Transverse colon (tissue), 4 donors: ENCODE measurements at regions not wholly inside any gene's neighbourhood (a gene's known extent, or its start where the extent isn't known, plus 50 kb on each side); places are given as distances from the start of the nearest gene placed in this dataset.
A peak's percentile ranks its signal among the peaks of the same experiment; 100 is the strongest.

Experiments
- DNase-seq: peaks from one replicate; pipeline ENCODE4 v3.0.0-alpha.2; 2019
- H3K27ac ChIP-seq, 4 donors: fragments of 200-600 bp; sonication (generic); 2 replicates each; pipeline ENCODE4 v1.5.1; 2016 to 2018; ENCODE audit warnings: inconsistent platforms in 4 of 4
- H3K27me3 ChIP-seq: fragments of 200-600 bp; sonication (generic); 2 replicates; pipeline ENCODE4 v1.5.1; 2017; ENCODE audit warnings: inconsistent platforms
- H3K36me3 ChIP-seq, 4 donors: fragments of 200-600 bp; sonication (generic); 2 replicates each; pipeline ENCODE4 v1.5.1; 2017 to 2019; ENCODE audit warnings: inconsistent platforms in 4 of 4
- H3K4me1 ChIP-seq, 4 donors: fragments of 200-600 bp; sonication (generic); 2 replicates each; pipeline ENCODE4 v1.5.1; 2017 to 2020; ENCODE audit warnings: inconsistent platforms in 4 of 4
- H3K4me3 ChIP-seq, 4 donors: fragments of 200-600 bp; sonication (generic); 1 replicate in 1 of 4; 2 replicates in 3 of 4; pipeline versions ENCODE4 v1.5.1 to v1.6.1; 2017 to 2019; ENCODE audit warnings: inconsistent platforms in 4 of 4
- H3K9me3 ChIP-seq, 2 donors: fragments of 200-600 bp; sonication (generic); 2 replicates each; pipeline ENCODE4 v1.5.1; 2017 to 2019; ENCODE audit warnings: inconsistent platforms in 2 of 2
- EP300 ChIP-seq: sonication (generic); formaldehyde crosslinking; IDR thresholded peaks from one replicate; pipeline ENCODE4 v1.6.1; 2017; ENCODE audit warnings: antibody characterized with exemption, low read depth
- POLR2A ChIP-seq: fragments of 450-650 bp; IDR thresholded peaks from one replicate; pipeline ENCODE4 v1.6.1; 2016; ENCODE audit warnings: antibody characterized with exemption, mild to moderate bottlenecking, moderate library complexity
- POLR2AphosphoS5 ChIP-seq, 3 donors: sonication (generic); formaldehyde crosslinking; IDR thresholded peaks; one replicate each; pipeline ENCODE4 v1.6.1; 2016; ENCODE audit warnings: antibody characterized with exemption in 3 of 3
- WGBS, 2 donors: methylation state at CpG; one replicate each; pipeline ENCODE4 v1.1.5; 2018; ENCODE audit warnings: low coverage in 1 of 2; 5-methylcytosine and 5-hydroxymethylcytosine counted together
- in situ Hi-C, 4 donors: fragments of 200-750 bp; cut with MboI; loops; one replicate each; pipeline versions ENCODE4 v1.15.0 to v1.15.1; 2017; ENCODE audit warnings: low sequenced_read_pairs in 3 of 4, low pct_ligation_motif_present in 1 of 4, low pct_unique_long_range_greater_than_20kb in 1 of 4
- intact Hi-C: fragments of 100-400 bp; cut with DNase I; formaldehyde crosslinking; loops from one replicate; pipeline ENCODE4 v1.15.1; 2023; ENCODE audit warnings: low total_unique reads
- TF ChIP-seq, protein P1 (sequence below), 5 experiments: fragments of 200-600 bp in 3 of 5; fragments of 450-650 bp in 2 of 5; sonication (generic) in 3 of 5; IDR thresholded peaks; 1 replicate in 2 of 5; 2 replicates in 3 of 5; pipeline ENCODE4 v1.5.1; 2016 to 2017; ENCODE audit warnings: antibody characterized with exemption in 5 of 5, inconsistent platforms in 3 of 5, mild to moderate bottlenecking in 2 of 5, moderate library complexity in 1 of 5

DNA sequence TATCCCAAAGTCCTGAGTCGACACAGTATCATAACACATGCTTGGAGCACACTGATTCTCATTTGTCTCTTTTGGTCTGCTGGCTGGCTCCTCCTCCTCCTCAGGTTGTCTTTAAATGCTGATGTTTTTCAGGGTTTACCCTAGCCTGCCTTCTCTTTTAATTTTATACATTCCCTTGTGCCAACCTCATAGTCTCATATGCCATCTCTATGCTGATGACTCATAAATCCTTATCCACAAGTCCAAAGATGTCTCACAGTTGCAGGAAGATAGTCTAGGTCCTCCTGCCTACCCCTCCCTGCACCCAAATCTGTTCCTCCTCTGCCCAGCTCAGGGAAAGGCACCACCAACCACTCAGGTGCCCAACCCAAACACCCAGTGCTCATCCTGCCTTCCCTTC is 108.3 kb downstream of the SIPA1L2 start:
- 63 to 100% methylated on average over 1 of the region's 1 CpG for WGBS, 2 donors
- no peaks in the 10 kb centered on the region for H3K36me3 ChIP-seq
- intact Hi-C loops: no loop called here
- H3K9me3 ChIP-seq: no peaks in the 10 kb centered on the region
- H3K4me3 ChIP-seq: no peak overlapping the region
- H3K27me3 ChIP-seq: no peaks in the 10 kb centered on the region
- peaks cover 0 to 8% (median 2%) of the 10 kb centered on the region in 4 donors for H3K4me1 ChIP-seq
- DNase-seq: no peak
- TF ChIP-seq EP300 (no peak), POLR2AphosphoS5 (IDR thresholded peaks at IDR 0.05) (no peak), POLR2A (no peak)
- TF ChIP-seq, protein P1, sequence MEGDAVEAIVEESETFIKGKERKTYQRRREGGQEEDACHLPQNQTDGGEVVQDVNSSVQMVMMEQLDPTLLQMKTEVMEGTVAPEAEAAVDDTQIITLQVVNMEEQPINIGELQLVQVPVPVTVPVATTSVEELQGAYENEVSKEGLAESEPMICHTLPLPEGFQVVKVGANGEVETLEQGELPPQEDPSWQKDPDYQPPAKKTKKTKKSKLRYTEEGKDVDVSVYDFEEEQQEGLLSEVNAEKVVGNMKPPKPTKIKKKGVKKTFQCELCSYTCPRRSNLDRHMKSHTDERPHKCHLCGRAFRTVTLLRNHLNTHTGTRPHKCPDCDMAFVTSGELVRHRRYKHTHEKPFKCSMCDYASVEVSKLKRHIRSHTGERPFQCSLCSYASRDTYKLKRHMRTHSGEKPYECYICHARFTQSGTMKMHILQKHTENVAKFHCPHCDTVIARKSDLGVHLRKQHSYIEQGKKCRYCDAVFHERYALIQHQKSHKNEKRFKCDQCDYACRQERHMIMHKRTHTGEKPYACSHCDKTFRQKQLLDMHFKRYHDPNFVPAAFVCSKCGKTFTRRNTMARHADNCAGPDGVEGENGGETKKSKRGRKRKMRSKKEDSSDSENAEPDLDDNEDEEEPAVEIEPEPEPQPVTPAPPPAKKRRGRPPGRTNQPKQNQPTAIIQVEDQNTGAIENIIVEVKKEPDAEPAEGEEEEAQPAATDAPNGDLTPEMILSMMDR (IDR thresholded peaks at IDR 0.05): no peak
- in situ Hi-C loops: no loop called here
- no peak overlapping the region for H3K27ac ChIP-seq

DNA sequence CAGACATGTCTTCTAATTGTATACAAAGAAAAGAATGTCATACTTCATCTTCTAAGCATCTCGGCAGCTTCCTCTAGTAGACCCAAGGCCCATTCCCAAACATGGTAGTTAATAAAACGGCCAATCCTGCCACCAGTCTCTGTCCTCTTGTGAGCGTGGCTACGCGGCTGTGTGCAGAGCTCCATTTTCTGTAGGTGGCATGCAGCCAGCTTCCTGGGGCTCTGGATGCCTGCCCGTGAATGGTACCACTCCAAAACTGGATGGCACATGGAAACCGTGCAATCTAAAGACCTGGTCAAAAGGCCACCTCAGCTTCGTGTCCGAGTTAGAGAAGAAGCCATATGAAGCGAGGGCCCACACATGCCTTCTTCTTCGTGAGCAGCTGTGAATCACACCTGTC is 110.7 kb downstream of the SIPA1L2 start:
- in situ Hi-C loops (no loop called here), intact Hi-C loops (no loop called here)
- Histone ChIP-seq H3K9me3 (no peaks in the 10 kb centered on the region), H3K36me3 (peaks cover 0 to 2% (median 0%) of the 10 kb centered on the region in 4 donors), H3K27ac (peak overlapping the region in 2 of 4 donors; percentile 5 to 6), H3K27me3 (no peaks in the 10 kb centered on the region), H3K4me3 (no peak overlapping the region), H3K4me1 (peaks cover 0 to 8% (median 1%) of the 10 kb centered on the region in 4 donors)
- TF ChIP-seq POLR2A (no peak), EP300 (no peak), POLR2AphosphoS5 (IDR thresholded peaks at IDR 0.05) (no peak)
- TF ChIP-seq, protein P1 (IDR thresholded peaks at IDR 0.05): no peak
- WGBS, 2 donors: 84 to 91% methylated on average over 3 to 11 of the region's 11 CpGs
- no peak for DNase-seq

GRCh38 chr1:232518349-232518748 is 111.6 kb downstream of the SIPA1L2 start:
- no peak overlapping the region for H3K4me3 ChIP-seq
- no peak for DNase-seq
- no peaks in the 10 kb centered on the region for H3K27me3 ChIP-seq
- intact Hi-C loops (no loop called here), in situ Hi-C loops (no loop called here)
- WGBS, 2 donors: 77 to 80% methylated on average over 1 to 5 of the region's 5 CpGs
- peaks cover 0 to 7% (median 0%) of the 10 kb centered on the region in 4 donors for H3K4me1 ChIP-seq
- H3K36me3 ChIP-seq: peaks cover 0 to 10% (median 2%) of the 10 kb centered on the region in 4 donors
- no peak overlapping the region for H3K27ac ChIP-seq
- H3K9me3 ChIP-seq: no peaks in the 10 kb centered on the region
- TF ChIP-seq POLR2A (no peak), POLR2AphosphoS5 (IDR thresholded peaks at IDR 0.05) (no peak), EP300 (no peak)
- TF ChIP-seq, protein P1 (IDR thresholded peaks at IDR 0.05): no peak

- TF ChIP-seq EP300: no peak
- no peak for TF ChIP-seq POLR2AphosphoS5 (IDR thresholded peaks at IDR 0.05)
- TF ChIP-seq POLR2A: no peak
- TF ChIP-seq, protein P1 (IDR thresholded peaks at IDR 0.05): no peak
- Histone ChIP-seq H3K4me3 (no peak overlapping the region), H3K27me3 (no peaks in the 10 kb centered on the region), H3K9me3 (no peaks in the 10 kb centered on the region), H3K27ac (no peak overlapping the region), H3K36me3 (peaks cover 0 to 10% (median 2%) of the 10 kb centered on the region in 4 donors), H3K4me1 (peaks cover 0 to 13% (median 0%) of the 10 kb centered on the region in 4 donors)
- WGBS, 2 donors: 90 to 97% methylated on average over 4 of the region's 4 CpGs
- no peak for DNase-seq
- in situ Hi-C loops (no loop called here), intact Hi-C loops (no loop called here)
These were observed 112.7 kb downstream of the SIPA1L2 start for GRCh38 chr1:232517204-232517603.
